GM12891 (cell line): ENCODE measurements at regions not wholly inside any gene's neighbourhood (a gene's known extent, or its start where the extent isn't known, plus 50 kb on each side); places are given as distances from the start of the nearest gene placed in this dataset.

Experiments
- DNase-seq: peaks from one replicate; pipeline ENCODE4 v3.0.0; 2011; ENCODE audit warnings: low spot score; ENCODE audit not compliant: insufficient read length
- FAIRE-seq: peaks from 2 replicates; lab custom pipeline; 2011; peaks lifted over from hg19 to GRCh38; lab: Jason Lieb, UNC
- PAX5 ChIP-seq: IDR thresholded peaks from 2 replicates; pipeline ENCODE4 v1.6.1; 2011; ENCODE audit warnings: low read length, moderate library complexity, mild to moderate bottlenecking; ENCODE audit not compliant: insufficient read depth, severe bottlenecking
- POLR2A ChIP-seq: IDR thresholded peaks from 2 replicates; pipeline ENCODE4 v1.6.1; 2011; ENCODE audit warnings: low read depth, low read length, control low read depth
- POLR2AphosphoS5 ChIP-seq: IDR thresholded peaks from 2 replicates; pipeline ENCODE4 v1.6.1; 2011; ENCODE audit warnings: low read depth, low read length, control low read depth
- POU2F2 ChIP-seq: IDR thresholded peaks from 2 replicates; pipeline ENCODE4 v1.6.1; 2011; ENCODE audit warnings: low read depth, mild to moderate bottlenecking, control low read depth, low read length, moderate library complexity
- SPI1 ChIP-seq: IDR thresholded peaks from 2 replicates; pipeline ENCODE4 v1.6.1; 2011; ENCODE audit warnings: low read depth, low read length, control low read depth
- TAF1 ChIP-seq: IDR thresholded peaks from 2 replicates; pipeline ENCODE4 v1.6.1; 2011; ENCODE audit warnings: low read depth, low read length, control low read depth

DNA sequence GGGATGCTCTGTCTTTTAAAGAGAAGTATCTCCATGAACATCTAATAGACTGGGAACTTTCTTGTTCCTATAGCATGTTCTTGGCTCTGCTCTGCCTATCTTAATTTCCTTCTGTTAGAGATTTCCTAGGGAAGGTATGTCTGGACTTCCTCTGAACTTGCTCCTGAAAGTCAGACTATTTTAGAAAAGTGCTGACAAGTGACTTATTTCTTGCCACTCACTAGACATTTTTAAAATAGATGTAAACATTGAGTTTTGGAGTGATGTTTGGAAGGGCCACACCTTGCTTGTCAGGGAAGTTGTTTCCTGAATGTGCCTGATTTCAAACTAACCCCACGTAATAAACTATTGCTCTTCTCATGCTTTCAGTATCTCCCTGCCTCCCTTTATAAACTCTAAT lies 62.4 kb upstream of the ATP8A1 start:
- DNase-seq (no peak), FAIRE-seq (no peak)
- TF ChIP-seq POU2F2 (no peak), TAF1 (no peak), SPI1 (no peak), POLR2A (no peak), POLR2AphosphoS5 (no peak), PAX5 (no peak)

DNA sequence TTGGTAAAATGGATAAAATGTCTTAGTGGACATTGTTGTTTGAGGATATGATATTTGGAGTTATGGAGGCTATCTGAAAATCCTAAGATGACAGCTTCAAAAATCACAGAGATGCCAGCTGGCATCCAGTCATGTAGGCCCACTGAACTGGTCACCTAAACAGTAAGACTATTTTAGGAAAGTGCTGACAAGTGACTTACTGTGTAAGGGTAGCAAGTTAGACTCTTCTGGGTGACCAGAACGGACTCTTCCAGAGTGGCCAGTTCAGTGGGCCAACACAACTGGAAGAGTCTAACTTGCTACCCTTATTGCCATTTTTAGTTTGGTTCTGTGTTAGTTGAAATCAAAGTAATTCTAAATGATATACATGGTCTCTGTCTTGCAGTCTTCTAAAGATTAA lies 61.4 kb upstream of the ATP8A1 start:
- DNase-seq (no peak), FAIRE-seq (no peak)
- no peak for TF ChIP-seq POLR2AphosphoS5
- TF ChIP-seq POLR2A = no peak
- no peak for TF ChIP-seq POU2F2
- no peak for TF ChIP-seq SPI1
- TF ChIP-seq TAF1 = no peak

DNA sequence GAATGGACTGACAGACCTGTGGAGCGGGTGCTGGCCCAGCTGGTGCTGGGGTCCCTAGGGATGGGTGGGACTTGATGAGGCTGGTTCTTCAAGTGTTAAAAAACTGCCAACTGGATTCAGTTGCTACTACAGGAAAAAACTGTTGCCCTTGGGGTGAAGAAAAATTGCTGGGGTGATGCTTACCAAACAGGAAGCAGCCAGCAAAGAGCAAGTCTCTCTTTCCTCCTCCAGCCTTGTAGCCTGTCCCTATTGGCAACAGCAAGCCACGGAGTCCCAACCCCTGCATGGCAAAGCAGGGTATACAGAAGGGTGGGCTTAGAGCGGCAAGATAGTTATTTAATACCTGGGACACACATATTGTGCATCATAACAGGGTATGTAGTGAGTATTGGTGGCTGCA lies 60.1 kb upstream of the ATP8A1 start:
- TF ChIP-seq SPI1 (no peak), POLR2A (no peak), TAF1 (no peak), POU2F2 (no peak), PAX5 (no peak)
- FAIRE-seq (no peak), DNase-seq (no peak)

DNA sequence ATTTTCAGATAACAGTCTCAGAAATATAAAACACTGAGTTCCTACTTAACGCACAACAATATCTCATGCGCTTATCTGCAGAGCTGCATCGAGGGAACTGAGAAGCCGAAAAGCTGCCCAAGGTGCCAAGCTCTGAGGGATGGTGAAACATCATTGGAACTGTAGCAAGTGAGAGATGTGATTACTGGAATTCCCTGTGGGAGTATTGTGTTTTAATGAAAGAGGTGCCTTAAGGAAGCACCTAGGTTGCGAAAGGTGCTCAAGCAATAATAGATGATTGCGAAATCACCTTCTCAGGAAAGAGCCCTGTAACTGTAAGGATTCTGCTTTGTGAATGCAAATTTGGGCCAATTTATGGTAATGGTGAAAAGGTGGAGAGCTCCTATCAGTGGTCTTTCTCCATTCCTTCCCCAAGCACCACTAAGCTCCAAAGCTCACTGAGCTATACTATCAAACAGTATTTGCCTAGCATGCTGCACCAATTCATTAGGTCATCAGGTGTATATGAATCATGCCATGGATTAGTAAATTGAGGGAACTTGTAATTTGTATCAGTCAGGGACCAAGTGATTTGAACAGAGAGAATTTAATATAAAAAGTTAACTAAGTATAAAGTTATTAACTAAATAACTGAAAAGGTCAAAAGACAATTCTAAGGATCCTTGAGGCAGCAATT lies 59.0 kb upstream of the ATP8A1 start:
- DNase-seq (no peak), FAIRE-seq (no peak)
- no peak for TF ChIP-seq POLR2AphosphoS5
- TF ChIP-seq POLR2A = no peak
- no peak for TF ChIP-seq POU2F2
- no peak for TF ChIP-seq SPI1
- no peak for TF ChIP-seq TAF1

DNA sequence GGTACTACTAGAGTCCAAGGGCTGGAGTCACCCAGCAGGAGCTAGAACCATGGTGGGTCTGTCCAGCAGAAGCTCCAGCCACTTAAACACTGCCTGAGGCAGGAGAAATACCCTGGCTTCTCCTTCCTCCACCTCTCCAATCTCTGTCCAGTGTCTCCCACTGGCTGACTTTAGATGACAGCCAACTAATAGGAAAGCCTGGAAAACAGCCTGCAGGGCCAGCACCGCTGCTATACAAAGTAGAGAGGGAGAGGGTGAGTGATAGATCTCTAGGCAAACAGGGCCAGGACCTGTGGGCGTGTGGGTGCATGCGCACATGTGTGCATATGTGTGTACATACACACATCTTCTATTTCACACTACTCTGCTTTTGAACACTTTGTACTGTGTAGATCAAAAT lies 56.5 kb upstream of the ATP8A1 start:
- TF ChIP-seq POLR2A (no peak), POU2F2 (no peak), SPI1 (no peak), TAF1 (no peak), PAX5 (no peak), POLR2AphosphoS5 (no peak)
- FAIRE-seq = no peak
- no peak for DNase-seq

DNA sequence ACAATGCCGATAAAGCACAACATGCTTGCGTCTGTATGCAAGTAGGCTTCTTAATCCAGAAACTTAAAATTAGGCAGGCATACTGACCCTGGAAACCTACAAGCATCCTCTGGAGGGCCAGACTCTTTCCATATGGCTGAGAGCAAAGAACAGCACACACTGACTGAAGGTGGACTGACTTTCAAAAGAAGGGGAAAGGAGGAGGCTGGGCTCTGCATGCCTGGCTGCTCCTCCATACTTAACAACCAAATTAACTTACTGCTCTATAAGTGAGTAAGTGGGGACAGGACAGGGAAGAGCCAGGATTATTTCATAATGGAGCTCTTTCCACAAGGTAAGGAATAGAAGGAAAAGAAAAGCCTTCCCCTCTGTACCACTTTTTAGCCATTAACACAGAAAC lies 55.9 kb upstream of the ATP8A1 start:
- FAIRE-seq (no peak), DNase-seq (no peak)
- TF ChIP-seq TAF1 (no peak), SPI1 (no peak), POU2F2 (no peak), POLR2A (no peak), PAX5 (no peak)

DNA sequence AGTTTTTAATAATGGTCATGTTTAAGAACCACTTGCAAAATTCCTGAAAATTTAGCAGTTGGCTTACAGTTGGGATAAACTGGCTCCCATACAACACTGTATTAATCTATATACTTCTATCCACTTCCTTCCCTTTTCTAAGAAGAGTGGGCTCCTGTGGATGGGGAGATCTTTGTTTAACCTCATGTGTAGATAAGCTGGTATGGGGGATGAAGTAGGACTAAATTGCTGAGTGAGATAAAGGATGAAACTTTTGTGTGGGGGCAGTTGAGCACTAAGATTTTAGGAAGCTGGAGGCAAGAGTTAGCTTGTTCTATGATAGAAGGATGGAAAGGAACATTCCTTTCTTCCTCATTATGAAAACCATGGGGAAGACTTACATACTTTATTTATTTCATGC lies 54.6 kb upstream of the ATP8A1 start:
- DNase-seq (no peak), FAIRE-seq (no peak)
- no peak for TF ChIP-seq TAF1
- no peak for TF ChIP-seq POU2F2
- TF ChIP-seq SPI1 = no peak
- TF ChIP-seq POLR2AphosphoS5 = no peak
- no peak for TF ChIP-seq POLR2A
- no peak for TF ChIP-seq PAX5

DNA sequence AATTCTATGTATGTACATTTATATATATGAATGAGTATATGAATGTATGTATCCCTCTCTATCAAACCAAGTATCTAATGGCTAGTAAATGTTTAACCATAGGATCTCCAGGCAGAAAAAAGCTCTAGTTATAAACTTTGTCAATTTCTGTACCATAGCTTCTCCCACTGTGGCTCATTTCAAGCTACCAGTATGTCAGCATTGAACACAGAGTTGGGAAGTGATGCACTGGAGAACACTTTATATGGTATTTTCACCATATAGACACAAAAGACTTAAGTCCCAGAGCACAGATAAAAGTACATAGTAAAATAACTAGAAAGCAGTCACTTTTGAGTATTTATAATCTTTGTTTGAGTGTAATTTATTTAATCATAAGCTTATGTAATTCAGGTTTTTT lies 53.9 kb upstream of the ATP8A1 start:
- TF ChIP-seq POU2F2 (no peak), POLR2AphosphoS5 (no peak), SPI1 (no peak), TAF1 (no peak), POLR2A (no peak), PAX5 (no peak)
- FAIRE-seq (no peak), DNase-seq (no peak)

DNA sequence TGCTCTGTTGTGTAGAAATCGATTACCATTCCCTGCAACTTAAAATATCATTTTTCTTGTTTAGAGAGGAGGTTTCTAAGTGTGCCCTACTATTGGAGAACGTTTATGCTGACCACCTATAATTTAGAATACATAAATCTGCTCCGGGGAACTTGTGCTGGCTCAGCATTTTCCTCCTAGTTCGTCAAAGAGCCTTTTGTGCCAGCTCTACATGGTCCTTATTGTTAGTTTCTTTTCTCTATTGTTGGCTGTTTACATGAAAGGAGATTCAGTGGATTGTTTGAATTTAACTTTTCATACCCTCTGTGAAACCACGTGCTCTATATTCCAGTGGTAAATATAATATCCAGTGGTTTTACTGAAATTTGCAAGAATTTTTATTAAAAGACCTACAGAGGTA lies 53.4 kb upstream of the ATP8A1 start:
- no peak for FAIRE-seq
- TF ChIP-seq POLR2AphosphoS5 = no peak
- no peak for TF ChIP-seq PAX5
- no peak for TF ChIP-seq POU2F2
- no peak for TF ChIP-seq POLR2A
- no peak for TF ChIP-seq TAF1
- TF ChIP-seq SPI1 = no peak
- no peak for DNase-seq

DNA sequence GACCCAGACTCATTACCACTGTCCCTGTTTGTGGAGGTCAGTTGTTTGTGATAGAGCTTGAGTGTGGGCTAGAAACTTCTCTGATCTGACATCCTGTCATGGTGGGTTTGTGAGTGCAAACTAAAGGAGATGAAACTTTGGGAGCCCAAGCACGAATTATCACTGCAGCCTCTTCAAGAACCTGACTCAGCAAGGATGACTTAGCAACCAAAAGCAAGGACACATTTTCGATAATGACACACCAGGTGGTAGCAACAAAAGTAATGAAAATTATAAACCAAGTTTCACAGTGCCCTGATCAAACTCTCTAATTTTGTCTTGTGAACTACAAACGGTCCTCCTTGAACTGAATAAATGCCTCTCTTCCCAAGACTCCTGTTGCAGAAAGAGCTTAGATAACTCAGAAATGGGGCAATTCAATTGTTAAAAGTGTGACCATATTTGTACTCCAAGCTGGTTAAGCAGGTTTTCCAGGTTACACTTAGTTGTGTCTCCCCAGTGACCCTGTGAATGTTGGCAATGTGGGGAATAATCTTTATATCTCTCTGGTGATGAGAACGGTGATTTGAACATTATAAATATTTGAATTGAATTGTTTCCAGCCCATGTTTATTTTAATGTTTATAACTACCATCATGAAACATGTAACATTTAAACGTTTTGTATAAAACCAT lies 52.6 kb upstream of the ATP8A1 start:
- DNase-seq (no peak), FAIRE-seq (no peak)
- TF ChIP-seq POLR2A = no peak
- TF ChIP-seq SPI1 = no peak
- no peak for TF ChIP-seq POLR2AphosphoS5
- TF ChIP-seq PAX5 = no peak
- no peak for TF ChIP-seq TAF1
- TF ChIP-seq POU2F2 = no peak

DNA sequence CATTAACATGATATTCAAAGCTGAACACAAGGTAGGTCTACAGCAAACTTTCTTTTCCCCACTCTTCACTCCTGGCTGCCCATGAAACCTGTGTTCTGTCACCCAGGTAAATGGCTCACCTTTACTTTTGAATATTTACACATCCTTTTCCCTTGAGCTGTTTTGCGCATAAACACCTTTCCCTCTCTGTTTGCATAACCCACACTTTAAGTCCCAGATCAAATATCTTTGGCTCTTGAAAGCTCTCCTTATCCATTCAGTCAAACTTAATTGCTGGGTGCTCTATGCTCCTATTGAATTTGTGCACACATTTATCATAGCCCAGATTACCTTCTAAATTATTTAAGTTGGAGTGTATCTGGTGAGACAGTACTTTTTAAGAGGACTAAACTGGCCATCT lies 51.7 kb upstream of the ATP8A1 start:
- DNase-seq (no peak), FAIRE-seq (no peak)
- TF ChIP-seq POU2F2 (no peak), TAF1 (no peak), PAX5 (no peak), POLR2AphosphoS5 (no peak), SPI1 (no peak), POLR2A (no peak)
